ENCODE measurements at regions not wholly inside any gene's neighbourhood (a gene's known extent, or its start where the extent isn't known, plus 50 kb on each side); places are given as distances from the start of the nearest gene placed in this dataset.

- no peak overlapping the region for H3K27ac ChIP-seq
- TF ChIP-seq ZFX (IDR thresholded peaks at IDR 0.05; ENCODE audit: borderline replicate concordance) (no peak), CTCF (IDR thresholded peaks at IDR 0.05) (no peak)
Observed at GRCh38 chr3:106365061-106365691, 496.4 kb upstream of the CBLB start.

- TF ChIP-seq ZFX (IDR thresholded peaks at IDR 0.05; ENCODE audit: borderline replicate concordance), result no peak
- no peak for TF ChIP-seq CTCF (IDR thresholded peaks at IDR 0.05)
- no peak overlapping the region for H3K27ac ChIP-seq
Observed at GRCh38 chr3:106366352-106366751, 497.5 kb upstream of the CBLB start.

GRCh38 chr3:106367496-106367895 lies 498.7 kb upstream of the CBLB start:
- no peak for TF ChIP-seq ZFX (IDR thresholded peaks at IDR 0.05; ENCODE audit: borderline replicate concordance)
- TF ChIP-seq CTCF (IDR thresholded peaks at IDR 0.05), result no peak
- H3K27ac ChIP-seq, result no peak overlapping the region

GRCh38 chr3:106371221-106371970 lies 502.6 kb upstream of the CBLB start:
- TF ChIP-seq CTCF (IDR thresholded peaks at IDR 0.05) (no peak), ZFX (IDR thresholded peaks at IDR 0.05; ENCODE audit: borderline replicate concordance) (no peak)

DNA sequence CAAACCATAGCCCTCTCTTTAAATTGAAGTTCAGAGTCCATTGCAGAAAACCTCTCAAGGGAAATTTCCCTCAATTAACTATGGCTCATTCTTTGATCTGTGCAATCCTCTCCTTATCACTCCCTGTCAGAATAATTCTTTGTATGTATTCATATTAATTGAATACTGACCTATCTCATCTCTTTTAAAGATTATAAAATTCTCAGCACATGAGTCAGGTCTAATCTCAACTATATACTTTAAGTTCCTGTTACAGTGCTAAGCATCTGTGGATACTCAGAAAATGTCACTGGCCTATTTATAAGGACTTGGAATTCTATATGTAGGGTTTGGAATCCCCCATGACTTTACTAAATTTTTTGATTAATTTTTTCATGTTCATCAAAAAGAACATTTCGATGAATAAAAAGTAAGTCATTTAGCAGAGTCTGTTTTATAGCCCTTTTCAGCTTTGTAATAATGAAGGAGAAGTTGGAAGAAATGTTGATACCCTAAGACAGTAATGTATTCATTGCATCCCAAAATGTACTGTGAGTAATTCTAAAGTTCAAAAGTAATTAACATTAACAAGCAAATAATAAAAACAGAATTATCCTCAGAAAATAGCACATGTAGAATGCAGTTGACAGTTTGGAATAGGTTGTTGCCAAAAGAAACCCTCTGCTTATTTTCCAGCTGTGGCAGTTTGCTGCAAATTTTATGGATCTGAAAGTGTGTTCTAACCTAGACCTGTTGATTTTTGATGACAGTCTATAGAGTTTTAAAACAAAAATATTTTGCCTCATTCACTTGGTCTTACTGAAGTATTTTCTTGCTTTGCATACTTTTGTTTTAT lies 503.4 kb upstream of the CBLB start:
- H3K27ac ChIP-seq, result no peak overlapping the region
- TF ChIP-seq CTCF (IDR thresholded peaks at IDR 0.05) (no peak), ZFX (IDR thresholded peaks at IDR 0.05; ENCODE audit: borderline replicate concordance) (no peak)

More at GRCh38 chr3:106371221-106371970, 502.6 kb upstream of the CBLB start:
- H3K27ac ChIP-seq, result no peak overlapping the region

DNA sequence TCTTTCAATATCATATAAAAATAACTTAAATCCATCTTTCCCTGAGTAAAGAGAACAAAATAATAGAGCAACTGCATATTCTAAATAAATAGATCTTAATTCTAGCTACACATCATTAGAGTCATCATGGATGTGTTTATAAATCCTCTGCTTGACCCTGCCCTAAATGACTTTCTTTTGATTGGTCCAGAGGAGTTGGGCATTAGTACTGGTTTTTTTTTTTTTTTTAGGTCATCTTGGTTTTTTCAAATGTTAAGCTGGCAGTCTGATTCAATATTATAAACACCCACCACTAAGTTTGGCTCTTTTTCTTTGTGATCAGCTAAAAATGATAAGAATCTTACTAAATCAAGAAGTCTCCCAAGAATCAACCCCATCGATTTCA lies 504.0 kb upstream of the CBLB start:
- TF ChIP-seq CTCF (IDR thresholded peaks at IDR 0.05) (no peak), ZFX (IDR thresholded peaks at IDR 0.05; ENCODE audit: borderline replicate concordance) (no peak)
- no peak overlapping the region for H3K27ac ChIP-seq

All from 22Rv1 (cell line).